ENCODE measurements at regions not wholly inside any gene's neighbourhood (a gene's known extent, or its start where the extent isn't known, plus 50 kb on each side); places are given as distances from the start of the nearest gene placed in this dataset.

DNA sequence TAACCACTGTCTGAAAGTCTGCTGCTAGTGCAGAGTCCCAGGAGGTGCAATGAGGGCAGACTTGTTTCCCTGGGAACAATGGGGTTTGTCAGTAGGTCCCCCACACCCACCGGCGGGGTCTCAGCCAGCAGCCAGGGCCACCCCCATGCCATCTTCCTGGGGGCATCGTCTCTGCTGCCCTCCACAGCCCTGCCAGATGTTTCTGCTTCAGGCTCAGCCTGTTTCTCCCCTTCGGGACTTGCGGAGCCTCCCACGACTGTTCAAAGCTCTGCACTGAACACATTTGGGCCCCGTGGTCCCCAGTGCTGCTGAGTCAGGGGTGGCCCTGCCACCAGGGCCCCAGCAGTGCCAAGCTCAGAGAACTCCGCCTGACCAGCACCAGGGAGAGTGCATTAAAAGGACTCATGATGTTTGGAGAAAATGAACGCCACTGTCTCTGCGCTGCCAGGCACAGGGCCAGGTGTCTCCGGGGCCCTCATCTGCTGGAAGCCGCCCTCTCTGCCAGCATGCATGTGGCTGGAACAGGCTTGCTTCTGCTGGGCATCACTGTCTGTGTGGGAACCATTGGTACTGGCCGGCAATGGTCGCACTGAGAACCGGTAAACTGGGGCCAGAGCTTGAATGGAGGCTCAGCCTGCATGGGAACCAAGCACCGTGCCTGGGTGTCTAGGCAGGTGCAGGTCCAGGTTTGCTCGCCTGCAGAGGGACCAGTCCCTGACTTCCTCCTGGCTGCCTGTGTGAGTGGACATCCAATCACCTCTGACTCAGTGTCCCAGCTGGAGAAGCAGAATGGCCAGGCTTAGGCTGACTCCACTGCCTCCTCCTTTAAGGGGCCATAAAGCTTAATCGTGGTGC lies 345.1 kb downstream of the GLRX3 start:
- ATAC-seq (no peak), DNase-seq (ENCODE audit: low read depth in 1 of 2, low spot score in 1 of 2) (no peak), FAIRE-seq (no peak)
- ChIA-PET POLR2A (no interaction called here), CTCF (no interaction called here)
- Histone ChIP-seq H3K4me2 (no peak overlapping the region), H3K9me3 (no peaks in the 10 kb centered on the region), H3K4me3 (no peak overlapping the region), H3K4me1 (no peaks in the 10 kb centered on the region), H3K27ac (no peak overlapping the region)
- TF ChIP-seq, protein P1, sequence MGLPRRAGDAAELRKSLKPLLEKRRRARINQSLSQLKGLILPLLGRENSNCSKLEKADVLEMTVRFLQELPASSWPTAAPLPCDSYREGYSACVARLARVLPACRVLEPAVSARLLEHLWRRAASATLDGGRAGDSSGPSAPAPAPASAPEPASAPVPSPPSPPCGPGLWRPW (IDR thresholded peaks at IDR 0.05), result no peak
- TF ChIP-seq RNF2 (IDR thresholded peaks at IDR 0.05; ENCODE audit: borderline replicate concordance, low read depth) (no peak), HOXB5 (CRISPR knock-in tag; IDR thresholded peaks at IDR 0.05) (no peak), PHF8 (IDR thresholded peaks at IDR 0.05; ENCODE audit: borderline replicate concordance, low read depth) (no peak), EHF (CRISPR knock-in tag; IDR thresholded peaks at IDR 0.05) (no peak), HOXB13 (CRISPR knock-in tag; IDR thresholded peaks at IDR 0.05; ENCODE audit: low read depth) (no peak), ESRRA (IDR thresholded peaks at IDR 0.05; ENCODE audit: borderline replicate concordance, low read length) (no peak), RCOR1 (IDR thresholded peaks at IDR 0.05; ENCODE audit: low read depth, low read length) (no peak), EHMT2 (IDR thresholded peaks at IDR 0.05; ENCODE audit: low read depth) (no peak)
- TF ChIP-seq, protein P2, sequence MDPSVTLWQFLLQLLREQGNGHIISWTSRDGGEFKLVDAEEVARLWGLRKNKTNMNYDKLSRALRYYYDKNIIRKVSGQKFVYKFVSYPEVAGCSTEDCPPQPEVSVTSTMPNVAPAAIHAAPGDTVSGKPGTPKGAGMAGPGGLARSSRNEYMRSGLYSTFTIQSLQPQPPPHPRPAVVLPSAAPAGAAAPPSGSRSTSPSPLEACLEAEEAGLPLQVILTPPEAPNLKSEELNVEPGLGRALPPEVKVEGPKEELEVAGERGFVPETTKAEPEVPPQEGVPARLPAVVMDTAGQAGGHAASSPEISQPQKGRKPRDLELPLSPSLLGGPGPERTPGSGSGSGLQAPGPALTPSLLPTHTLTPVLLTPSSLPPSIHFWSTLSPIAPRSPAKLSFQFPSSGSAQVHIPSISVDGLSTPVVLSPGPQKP (IDR thresholded peaks at IDR 0.05; ENCODE audit: low read depth, low read length), result no peak
- WGBS (ENCODE audit: missing lambda C conversion rate), result 6% methylated on average over 10 of the region's 18 CpGs

DNA sequence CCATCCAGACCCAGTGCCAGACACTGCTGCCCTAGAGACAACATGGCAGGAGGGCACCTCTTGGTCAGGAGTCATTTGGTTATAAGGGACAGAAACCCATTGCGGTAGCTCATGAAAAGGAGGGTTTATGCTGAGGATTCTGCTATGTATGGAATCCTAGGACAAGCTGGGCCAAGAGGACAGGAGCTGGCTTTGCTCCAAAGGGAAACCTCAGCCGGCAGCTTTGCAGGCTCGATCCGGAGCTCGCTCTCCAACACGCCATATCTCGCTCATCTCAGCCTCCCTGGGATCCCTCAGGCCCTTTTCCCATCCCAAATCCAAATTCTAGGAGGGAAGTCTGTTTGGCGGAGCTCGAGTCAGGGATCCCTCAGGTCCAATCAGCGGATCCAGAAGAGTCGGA lies 345.7 kb downstream of the GLRX3 start:
- H3K9me3 ChIP-seq, result no peaks in the 10 kb centered on the region
- no peak for DNase-seq (ENCODE audit: low read depth in 1 of 2, low spot score in 1 of 2)
- POLR2A ChIA-PET, result no interaction called here
- TF ChIP-seq HOXB13 (CRISPR knock-in tag; IDR thresholded peaks at IDR 0.05; ENCODE audit: low read depth) (no peak), RARB (CRISPR knock-in tag; IDR thresholded peaks at IDR 0.05) (no peak), CHD4 (IDR thresholded peaks at IDR 0.05; ENCODE audit: borderline replicate concordance) (no peak), ZSCAN20 (CRISPR knock-in tag; IDR thresholded peaks at IDR 0.05) (no peak), NFE2L2 (conservative IDR thresholded peaks at IDR 0.05; ENCODE audit: low read length) (no peak), FOXS1 (CRISPR knock-in tag; IDR thresholded peaks at IDR 0.05) (no peak), KDM1A (IDR thresholded peaks at IDR 0.05; ENCODE audit: low read depth) (no peak)
- TF ChIP-seq, protein P3, sequence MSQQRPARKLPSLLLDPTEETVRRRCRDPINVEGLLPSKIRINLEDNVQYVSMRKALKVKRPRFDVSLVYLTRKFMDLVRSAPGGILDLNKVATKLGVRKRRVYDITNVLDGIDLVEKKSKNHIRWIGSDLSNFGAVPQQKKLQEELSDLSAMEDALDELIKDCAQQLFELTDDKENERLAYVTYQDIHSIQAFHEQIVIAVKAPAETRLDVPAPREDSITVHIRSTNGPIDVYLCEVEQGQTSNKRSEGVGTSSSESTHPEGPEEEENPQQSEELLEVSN (IDR thresholded peaks at IDR 0.05; ENCODE audit: borderline replicate concordance, low read depth), result no peak
- TF ChIP-seq, protein P1 (IDR thresholded peaks at IDR 0.05), result no peak
- 14% methylated on average over 11 of the region's 11 CpGs for WGBS (ENCODE audit: missing lambda C conversion rate)
- ATAC-seq, result no peak
- H3K4me1 ChIP-seq, result no peaks in the 10 kb centered on the region
- no peak overlapping the region for H3K27ac ChIP-seq
- H3K4me2 ChIP-seq, result no peak overlapping the region
- no peak for FAIRE-seq
- no peak overlapping the region for H3K4me3 ChIP-seq
- CTCF ChIA-PET, result no interaction called here

DNA sequence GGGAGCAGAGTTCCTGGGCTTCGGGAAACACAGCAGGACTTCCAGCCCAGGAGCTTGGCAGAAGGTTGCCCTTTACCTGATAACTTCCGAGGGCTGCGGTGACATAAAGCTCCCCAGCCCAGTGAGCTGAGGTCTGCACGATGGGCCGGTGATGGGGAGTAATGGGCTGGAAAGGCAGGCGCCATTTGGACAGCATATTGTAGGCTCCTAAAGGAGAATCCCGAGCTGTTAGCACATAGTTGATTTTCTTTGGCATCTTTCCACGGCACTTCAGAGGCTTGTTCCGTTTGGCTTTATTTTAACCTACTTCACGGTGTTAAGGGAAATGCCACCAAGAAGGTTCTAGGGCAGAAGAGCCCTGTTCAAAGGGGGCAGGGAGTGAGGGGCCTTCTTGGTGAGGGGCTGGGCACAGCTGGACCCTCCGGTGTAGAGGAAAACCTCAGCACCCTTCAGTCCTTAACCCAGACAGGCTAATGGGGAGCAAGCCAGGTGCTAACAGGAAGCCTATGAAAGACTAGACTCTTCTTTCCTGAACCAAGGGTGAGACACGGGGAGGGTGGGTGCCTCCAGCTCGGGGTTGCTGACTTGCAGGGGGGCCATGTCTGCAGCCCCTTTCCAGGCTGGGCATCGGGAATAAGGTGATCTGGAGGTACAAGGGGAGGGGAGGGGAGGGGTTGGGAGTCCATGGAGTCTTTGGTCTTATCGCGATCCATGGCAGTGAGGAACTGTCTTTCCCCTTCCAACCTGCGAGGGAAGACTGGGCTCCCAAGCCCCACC lies 347.7 kb downstream of the GLRX3 start:
- FAIRE-seq (no peak), DNase-seq (ENCODE audit: low read depth in 1 of 2, low spot score in 1 of 2) (no peak), ATAC-seq (no peak)
- POLR2A ChIA-PET, result no interaction called here
- CTCF ChIA-PET, result no interaction called here
- Histone ChIP-seq H3K27ac (no peak overlapping the region), H3K4me3 (no peak overlapping the region), H3K4me1 (no peaks in the 10 kb centered on the region), H3K9me3 (no peaks in the 10 kb centered on the region), H3K4me2 (no peak overlapping the region)
- TF ChIP-seq RFX5 (IDR thresholded peaks at IDR 0.05) (no peak), RCOR1 (IDR thresholded peaks at IDR 0.05; ENCODE audit: low read depth, low read length) (no peak), CEBPB (IDR thresholded peaks at IDR 0.05) (no peak), POLR2A (IDR thresholded peaks at IDR 0.05; ENCODE audit: low read length) (no peak), NFE2L2 (conservative IDR thresholded peaks at IDR 0.05; ENCODE audit: low read length) (no peak), BHLHE40 (IDR thresholded peaks at IDR 0.05; ENCODE audit: low read depth, low read length) (no peak), HOXA7 (CRISPR knock-in tag; IDR thresholded peaks at IDR 0.05) (no peak), SREBF2 (IDR thresholded peaks at IDR 0.05) (no peak), NPAS2 (CRISPR knock-in tag; IDR thresholded peaks at IDR 0.05; ENCODE audit: borderline replicate concordance) (no peak), JUNB (IDR thresholded peaks at IDR 0.05) (no peak), CBX8 (IDR thresholded peaks at IDR 0.05) (no peak)
- TF ChIP-seq, protein P1 (IDR thresholded peaks at IDR 0.05), result no peak
- TF ChIP-seq, protein P3 (IDR thresholded peaks at IDR 0.05; ENCODE audit: borderline replicate concordance, low read depth), result no peak
- 26% methylated on average over 16 of the region's 17 CpGs for WGBS (ENCODE audit: missing lambda C conversion rate)

All from A549 (cell line).